ENCODE measurements at regions not wholly inside any gene's neighbourhood (a gene's known extent, or its start where the extent isn't known, plus 50 kb on each side); places are given as distances from the start of the nearest gene placed in this dataset.

GRCh38 chr1:239297910-239298309 is 88.5 kb upstream of the CHRM3 start:
- TF ChIP-seq EZH2phosphoT487 (IDR thresholded peaks at IDR 0.05; ENCODE audit: borderline replicate concordance, low read depth, low read length) (no peak), CTCF (conservative IDR thresholded peaks at IDR 0.05; ENCODE audit: low read length) (no peak)

Data from OCI-LY7 (cell line).